Neural cell (in vitro differentiated cells): ENCODE measurements at regions not wholly inside any gene's neighbourhood (a gene's known extent, or its start where the extent isn't known, plus 50 kb on each side); places are given as distances from the start of the nearest gene placed in this dataset.

Experiments
- CTCF ChIP-seq: fragments of 450-650 bp; IDR thresholded peaks from 2 replicates; pipeline ENCODE4 v1.5.1; 2014; ENCODE audit warnings: antibody characterized with exemption, mild to moderate bottlenecking, moderate library complexity; ENCODE audit not compliant: poor library complexity, severe bottlenecking
- EZH2 ChIP-seq: fragments of 200-600, 300-800 bp; shearing (Covaris generic), sonication (generic); IDR thresholded peaks from 2 replicates; pipeline ENCODE4 v1.6.1; 2014; ENCODE audit warnings: antibody characterized with exemption, low read length, borderline replicate concordance, mild to moderate bottlenecking; ENCODE audit not compliant: insufficient read depth, poor library complexity, severe bottlenecking
- RAD21 ChIP-seq: fragments of 450-650 bp; conservative IDR thresholded peaks from 2 replicates; pipeline ENCODE4 v1.6.1; 2014; ENCODE audit warnings: antibody characterized with exemption, mild to moderate bottlenecking, moderate library complexity
- REST ChIP-seq: IDR thresholded peaks from 2 replicates; pipeline ENCODE4 v1.6.1; 2012; ENCODE audit warnings: borderline replicate concordance
- TAF1 ChIP-seq: IDR thresholded peaks from 2 replicates; pipeline ENCODE4 v1.6.1; 2012; ENCODE audit warnings: low read depth

GRCh38 chr17:36673068-36673467 lies 71.7 kb downstream of the MRM1 start:
- TF ChIP-seq CTCF (no peak), TAF1 (no peak), REST (no peak), RAD21 (no peak), EZH2 (no peak)
